ENCODE measurements at regions not wholly inside any gene's neighbourhood (a gene's known extent, or its start where the extent isn't known, plus 50 kb on each side); places are given as distances from the start of the nearest gene placed in this dataset.
"Not testable (repeated sequence)": the region's sequence is repeated elsewhere in the genome, so short reads cannot be mapped to it uniquely, and the experiment has no call there.

DNA sequence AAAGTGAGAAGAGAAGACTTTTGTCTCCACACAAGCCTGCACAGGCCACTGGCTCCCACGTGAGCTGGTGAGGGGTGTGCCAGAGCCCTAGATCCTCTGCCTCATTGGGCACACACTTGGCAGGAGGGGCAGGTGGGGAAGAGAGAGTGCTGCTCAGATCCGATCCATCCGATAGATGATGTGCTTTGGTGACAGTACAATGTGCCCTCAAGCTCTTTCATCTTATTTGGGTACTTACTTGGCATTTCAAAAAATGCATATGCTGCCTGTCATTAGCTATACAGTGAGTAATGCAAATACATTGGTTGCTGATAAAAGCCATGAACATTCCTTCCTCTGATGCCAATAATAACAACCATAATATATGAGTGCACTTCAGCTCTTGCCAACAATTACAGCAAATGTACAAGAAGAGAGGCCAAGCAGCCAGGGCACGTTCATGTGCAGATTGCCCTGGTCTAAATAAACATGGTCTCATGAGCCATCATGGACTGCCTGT lies 255.3 kb downstream of the VAPA start:
- DNase-seq (ENCODE audit: low spot score) = peak; percentile 77

GRCh38 chr18:10169814-10170213 lies 256.0 kb downstream of the VAPA start:
- peak; percentile 20 for DNase-seq (ENCODE audit: low spot score)

DNA sequence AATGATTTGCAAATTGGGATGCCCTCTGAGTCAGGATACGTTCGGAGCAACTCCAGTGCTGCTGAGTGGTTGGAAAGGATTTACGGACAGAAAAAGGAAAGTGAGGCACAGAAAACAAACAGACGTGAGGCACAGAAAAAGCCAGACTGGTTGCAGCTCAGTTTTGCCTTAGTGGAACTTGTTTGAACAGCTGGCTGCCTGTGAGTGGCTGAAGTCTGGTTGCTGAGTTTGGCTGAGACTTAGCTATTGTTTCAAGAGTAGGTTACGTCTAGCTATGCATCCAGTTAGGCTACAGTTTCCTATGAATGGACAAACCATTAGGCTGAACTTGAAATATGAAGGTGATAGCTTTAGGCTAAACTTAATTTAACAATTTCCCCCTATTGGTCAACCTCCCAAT lies 256.6 kb downstream of the VAPA start:
- peak; percentile 26 for DNase-seq (ENCODE audit: low spot score)

GRCh38 chr18:10175333-10175732 lies 261.5 kb downstream of the VAPA start:
- DNase-seq (ENCODE audit: low spot score) = not testable (repeated sequence)

GRCh38 chr18:10179326-10179725 lies 265.5 kb downstream of the VAPA start:
- DNase-seq (ENCODE audit: low spot score) = not testable (repeated sequence)

- no peak for DNase-seq (ENCODE audit: low spot score)
Observed at GRCh38 chr18:10182009-10182624, 268.3 kb downstream of the VAPA start.

- no peak for DNase-seq (ENCODE audit: low spot score)
Observed at GRCh38 chr18:10184776-10185175, 269.7 kb upstream of the APCDD1 start.

DNA sequence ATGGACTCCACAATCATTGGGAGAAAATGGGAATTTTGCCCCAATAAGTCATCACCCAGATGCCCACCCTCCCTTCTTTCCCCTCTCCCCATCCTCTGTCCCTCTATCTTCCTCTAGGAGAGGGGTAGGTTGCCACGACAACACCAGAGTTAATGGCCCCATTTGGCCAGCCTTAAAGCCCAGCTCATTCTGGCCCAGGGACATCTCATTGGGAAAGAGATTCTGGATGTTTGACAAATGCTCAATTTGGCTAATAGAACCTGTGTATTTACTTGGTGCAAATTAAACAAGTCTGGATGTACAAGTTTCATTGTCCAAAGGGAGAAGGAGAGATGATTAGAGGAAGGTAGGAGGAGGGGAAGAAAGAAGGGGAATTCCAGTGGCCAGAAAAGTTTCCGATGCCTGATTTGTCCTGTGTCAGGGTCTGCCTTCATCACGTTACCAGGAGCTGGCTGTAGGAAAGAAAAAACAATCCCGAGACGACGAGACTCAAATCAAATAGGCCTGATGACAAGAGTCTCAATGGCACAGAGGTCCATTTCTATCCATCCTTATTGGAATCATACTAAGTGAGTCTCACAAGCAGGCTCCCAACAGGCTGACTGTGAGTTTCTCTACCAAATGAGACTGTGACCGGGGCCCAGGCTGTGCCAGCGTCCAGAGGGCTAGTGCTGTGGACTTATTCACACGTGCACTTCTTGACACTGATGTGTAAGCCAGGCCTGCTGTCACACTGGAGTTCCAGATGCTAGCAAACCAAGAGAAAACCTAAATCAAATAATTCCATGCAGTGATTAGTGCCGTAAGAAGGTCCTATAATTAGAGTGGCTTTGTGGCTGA lies 265.2 kb upstream of the APCDD1 start:
- DNase-seq (ENCODE audit: low spot score) = no peak

GRCh38 chr18:10190564-10190963 lies 263.9 kb upstream of the APCDD1 start:
- DNase-seq (ENCODE audit: low spot score) = no peak

DNA sequence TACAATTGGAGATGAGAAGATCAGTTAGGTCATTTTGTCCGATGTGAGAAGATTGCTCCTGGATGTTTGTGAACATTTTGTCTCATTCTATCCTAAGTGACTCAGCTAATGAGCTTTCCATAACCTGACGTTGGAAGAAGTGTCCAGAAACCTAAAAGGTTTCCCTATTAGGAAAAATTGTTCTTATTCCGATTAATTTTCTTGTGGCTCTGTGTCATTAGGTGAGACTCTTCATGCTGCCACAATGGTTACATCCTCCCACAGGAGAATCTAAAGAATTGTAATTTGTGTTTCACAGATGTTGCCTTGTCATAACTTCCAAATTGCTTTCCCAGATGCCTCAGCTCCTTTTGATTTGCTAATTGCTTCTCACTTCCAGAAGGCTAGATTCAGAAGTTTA lies 261.0 kb upstream of the APCDD1 start:
- no peak for DNase-seq (ENCODE audit: low spot score)

DNA sequence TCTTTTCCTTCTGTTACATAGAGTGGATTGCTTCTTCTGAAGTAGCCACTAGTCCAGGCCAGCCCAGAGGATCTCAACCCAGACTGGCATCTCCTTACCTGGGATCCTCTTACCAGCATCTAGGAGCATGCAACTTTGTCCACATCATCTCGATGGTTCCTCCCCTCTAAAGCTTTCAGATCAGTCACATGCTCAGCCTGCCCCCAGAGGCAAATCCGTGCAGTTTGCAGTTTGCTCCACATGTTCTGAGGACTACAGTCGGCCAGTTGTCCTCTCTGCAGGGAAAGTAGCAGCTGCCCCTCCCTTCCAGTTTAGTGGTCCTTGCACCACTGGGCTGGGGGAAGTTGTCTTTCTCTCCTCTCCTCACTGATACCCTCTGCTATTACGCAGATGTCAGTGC lies 259.8 kb upstream of the APCDD1 start:
- no peak for DNase-seq (ENCODE audit: low spot score)

DNA sequence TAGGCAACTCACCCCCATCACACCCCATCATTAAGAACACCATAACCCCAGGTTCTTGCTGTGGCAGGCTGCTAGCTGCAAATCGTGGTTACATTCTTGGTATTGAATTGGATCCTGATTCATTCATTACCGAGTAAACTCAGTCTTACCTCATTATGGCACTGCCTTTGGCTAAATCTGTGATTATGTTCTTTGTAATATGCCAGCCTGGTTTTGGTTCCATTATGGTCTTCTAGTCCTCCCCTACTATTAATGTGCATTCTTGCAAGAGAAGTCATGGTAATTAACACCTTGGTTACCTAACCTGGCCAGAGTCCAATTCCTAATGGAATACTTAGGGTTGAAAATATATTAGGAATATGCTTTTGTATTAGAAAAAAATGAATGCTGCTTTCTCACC lies 258.9 kb upstream of the APCDD1 start:
- DNase-seq (ENCODE audit: low spot score) = no peak

- peak; percentile 10 for DNase-seq (ENCODE audit: low spot score)
Observed at GRCh38 chr18:10197097-10197496, 257.3 kb upstream of the APCDD1 start.

- no peak for DNase-seq (ENCODE audit: low spot score)
Observed at GRCh38 chr18:10201226-10201625, 253.2 kb upstream of the APCDD1 start.

DNA sequence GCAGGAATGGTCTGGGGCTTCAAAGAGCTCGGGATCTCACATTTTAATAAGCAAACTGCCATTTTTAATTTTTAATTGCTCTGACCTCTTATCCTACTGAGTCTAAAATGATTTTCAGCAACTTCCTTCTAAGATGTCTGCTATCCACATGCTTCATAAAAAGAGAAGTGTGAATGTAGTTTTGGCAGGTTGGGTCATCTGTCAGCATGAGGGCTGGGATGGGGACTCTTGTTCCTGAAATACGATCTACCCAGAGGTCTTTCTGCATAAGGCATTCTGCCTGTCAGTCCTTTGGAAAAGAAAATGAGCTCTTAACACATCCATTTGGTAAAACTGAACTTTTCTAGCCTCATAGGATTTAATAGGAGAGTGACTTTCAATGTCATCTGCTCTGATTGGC lies 252.8 kb upstream of the APCDD1 start:
- peak; percentile 27 for DNase-seq (ENCODE audit: low spot score)

DNA sequence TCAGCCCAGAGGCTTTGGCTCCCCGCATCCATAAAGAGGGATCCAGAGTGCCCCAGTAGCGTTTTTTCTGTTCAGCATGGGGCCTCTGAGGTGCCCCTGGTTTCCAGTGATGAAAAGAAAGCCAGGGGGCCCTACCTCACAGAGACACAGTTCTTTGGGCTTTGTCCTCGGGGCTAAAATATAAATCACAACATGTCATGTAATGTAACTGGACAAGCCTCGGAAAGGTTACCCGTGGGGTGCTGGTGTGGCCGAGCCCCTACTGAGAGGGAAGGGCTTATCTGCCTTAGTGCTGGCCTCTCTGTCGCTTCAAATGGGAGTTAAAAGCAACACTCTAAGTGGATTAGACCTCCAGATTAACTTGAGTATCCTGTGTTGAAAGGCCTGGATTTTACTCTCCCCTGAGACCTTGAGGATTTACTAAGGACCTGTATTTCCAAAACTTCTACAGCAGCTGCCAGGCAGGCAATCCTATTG lies 251.6 kb upstream of the APCDD1 start:
- DNase-seq (ENCODE audit: low spot score) = peak; percentile 55

GRCh38 chr18:10205151-10205550 lies 249.3 kb upstream of the APCDD1 start:
- DNase-seq (ENCODE audit: low spot score) = peak; percentile 48

DNA sequence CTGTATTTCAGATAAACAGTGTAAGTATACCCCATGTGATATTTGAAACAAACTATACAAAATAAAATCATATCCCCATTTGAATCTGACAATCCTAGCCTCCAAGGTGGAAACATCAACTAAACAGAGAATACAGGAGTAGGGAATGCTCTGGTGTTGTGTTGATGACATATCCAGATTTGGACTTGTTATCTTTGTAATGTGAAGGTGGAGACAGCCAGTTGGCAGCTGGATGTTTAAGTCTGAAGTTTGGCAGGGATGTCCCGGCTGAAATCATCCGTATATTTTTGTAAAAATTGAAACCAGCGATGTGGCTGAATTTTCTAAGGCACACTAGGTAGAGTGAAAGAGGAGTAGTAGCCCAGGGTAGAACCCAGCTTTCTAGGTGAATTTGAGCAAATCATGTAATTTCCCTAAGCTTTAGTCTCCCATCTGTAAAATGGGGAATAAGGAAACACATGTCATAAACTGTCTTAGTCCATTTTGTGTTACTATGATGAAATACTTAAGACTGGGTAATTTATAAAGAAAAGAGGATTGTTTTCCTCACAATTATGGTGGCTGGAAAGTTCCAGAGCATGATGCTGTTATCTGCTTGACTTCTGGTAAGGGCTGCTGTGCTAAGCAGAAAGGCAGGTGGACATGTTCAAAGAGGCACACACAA lies 246.6 kb upstream of the APCDD1 start:
- peak; percentile 25 for DNase-seq (ENCODE audit: low spot score)

DNA sequence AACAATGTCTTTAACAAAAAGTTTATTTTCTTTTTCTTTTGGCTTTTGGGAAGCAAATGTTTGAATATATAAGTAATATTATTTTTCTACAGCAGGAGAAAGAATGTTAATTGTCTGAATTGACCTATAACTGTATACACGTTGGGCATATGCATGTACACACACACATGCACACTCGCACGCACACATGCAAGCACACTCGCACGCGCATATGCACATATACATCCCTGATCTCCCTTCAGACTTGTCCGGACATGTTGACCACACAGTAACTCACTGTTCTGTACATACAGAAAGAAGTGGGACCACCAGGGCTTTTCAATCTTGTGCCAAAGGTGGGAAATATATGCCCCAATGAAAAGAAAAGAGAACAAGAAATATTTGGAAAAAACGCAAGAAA lies 245.1 kb upstream of the APCDD1 start:
- no peak for DNase-seq (ENCODE audit: low spot score)

- no peak for DNase-seq (ENCODE audit: low spot score)
Observed at GRCh38 chr18:10210057-10210633, 244.3 kb upstream of the APCDD1 start.

DNA sequence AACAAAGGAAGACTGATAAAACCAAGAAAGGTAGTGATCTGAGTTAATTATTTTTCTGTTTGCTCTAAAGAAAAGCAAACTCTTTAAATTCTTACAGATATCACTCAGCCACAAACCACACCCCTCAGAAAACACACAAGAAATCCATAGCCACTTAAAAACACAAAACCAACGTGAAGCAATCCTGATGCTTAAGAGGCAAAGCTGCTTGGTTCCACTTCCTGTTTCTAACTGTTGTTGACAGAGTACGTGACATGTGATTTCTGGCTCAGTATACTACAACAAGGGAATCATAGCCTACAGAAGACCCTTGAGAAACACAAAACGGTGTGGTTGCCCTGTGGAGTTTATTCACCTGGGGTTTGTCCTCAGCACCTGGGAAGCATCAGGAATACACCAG lies 240.9 kb upstream of the APCDD1 start:
- peak; percentile 42 for DNase-seq (ENCODE audit: low spot score)

DNA sequence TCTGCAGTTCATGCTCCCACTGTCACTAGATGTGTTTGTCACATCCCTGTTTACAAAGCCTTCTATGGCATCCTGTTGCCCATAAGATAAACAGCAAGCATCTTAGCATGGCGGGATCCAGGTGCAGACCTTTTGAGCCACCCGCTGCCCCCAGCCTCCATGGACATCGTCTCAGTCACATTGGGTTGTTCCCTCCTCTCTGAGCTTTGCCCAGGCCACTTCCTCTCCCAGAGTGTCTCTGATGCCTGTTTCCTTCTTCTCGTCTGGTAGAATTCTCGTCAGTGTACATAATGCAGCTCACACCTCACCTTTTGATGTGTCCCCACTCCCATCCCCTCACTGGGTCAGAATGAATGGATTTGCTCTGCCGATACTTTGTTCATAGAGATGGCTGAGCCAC lies 239.0 kb upstream of the APCDD1 start:
- no peak for DNase-seq (ENCODE audit: low spot score)
